ENCODE measurements at regions not wholly inside any gene's neighbourhood (a gene's known extent, or its start where the extent isn't known, plus 50 kb on each side); places are given as distances from the start of the nearest gene placed in this dataset.

- no peaks in the 10 kb centered on the region for H3K9me3 ChIP-seq
- H3K36me3 ChIP-seq, result no peaks in the 10 kb centered on the region
- H3K27ac ChIP-seq, result no peak overlapping the region
- no peaks in the 10 kb centered on the region for H3K27me3 ChIP-seq
- no peak overlapping the region for H3K4me3 ChIP-seq (ENCODE audit: low read depth in 1 of 2, low read length in 1 of 2)
- TF ChIP-seq CTCF (IDR thresholded peaks at IDR 0.05), result no peak
- no peaks in the 10 kb centered on the region for H3K4me1 ChIP-seq (ENCODE audit: control insufficient read depth in 1 of 2, insufficient read depth in 1 of 2, low read depth in 1 of 2, low read length in 1 of 2)
Observed at GRCh38 chr9:20078246-20078645, 289.4 kb upstream of the SLC24A2 start.

DNA sequence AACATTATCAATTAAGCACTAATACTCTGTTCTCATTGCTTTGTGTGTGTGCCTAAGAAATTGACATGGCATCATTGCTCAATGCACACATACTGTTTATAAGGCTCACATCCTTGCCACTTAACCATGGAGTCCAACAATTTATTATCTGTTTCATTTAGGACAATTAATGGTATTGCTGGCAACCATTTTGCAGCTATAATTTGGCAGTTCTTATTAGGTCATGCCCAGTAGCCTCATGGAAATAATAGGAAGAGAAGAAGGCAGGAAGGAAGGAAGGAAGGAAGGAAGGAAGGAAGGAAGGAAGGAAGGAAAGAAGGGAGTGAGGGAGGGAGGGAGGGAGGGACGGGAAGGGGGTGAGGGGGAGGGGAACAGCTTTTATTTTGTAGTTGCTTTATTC lies 285.5 kb upstream of the SLC24A2 start:
- no peaks in the 10 kb centered on the region for H3K27me3 ChIP-seq
- H3K4me3 ChIP-seq (ENCODE audit: low read depth in 1 of 2, low read length in 1 of 2), result no peak overlapping the region
- no peak for TF ChIP-seq CTCF (IDR thresholded peaks at IDR 0.05)
- H3K4me1 ChIP-seq (ENCODE audit: control insufficient read depth in 1 of 2, insufficient read depth in 1 of 2, low read depth in 1 of 2, low read length in 1 of 2), result no peaks in the 10 kb centered on the region
- H3K36me3 ChIP-seq, result no peaks in the 10 kb centered on the region
- no peaks in the 10 kb centered on the region for H3K9me3 ChIP-seq
- H3K27ac ChIP-seq, result no peak overlapping the region

GRCh38 chr9:20070336-20070735 lies 281.5 kb upstream of the SLC24A2 start:
- TF ChIP-seq CTCF (IDR thresholded peaks at IDR 0.05), result no peak
- Histone ChIP-seq H3K4me3 (ENCODE audit: low read depth in 1 of 2, low read length in 1 of 2) (no peak overlapping the region), H3K36me3 (no peaks in the 10 kb centered on the region), H3K4me1 (ENCODE audit: control insufficient read depth in 1 of 2, insufficient read depth in 1 of 2, low read depth in 1 of 2, low read length in 1 of 2) (no peaks in the 10 kb centered on the region), H3K27ac (no peak overlapping the region), H3K9me3 (no peaks in the 10 kb centered on the region), H3K27me3 (no peaks in the 10 kb centered on the region)

DNA sequence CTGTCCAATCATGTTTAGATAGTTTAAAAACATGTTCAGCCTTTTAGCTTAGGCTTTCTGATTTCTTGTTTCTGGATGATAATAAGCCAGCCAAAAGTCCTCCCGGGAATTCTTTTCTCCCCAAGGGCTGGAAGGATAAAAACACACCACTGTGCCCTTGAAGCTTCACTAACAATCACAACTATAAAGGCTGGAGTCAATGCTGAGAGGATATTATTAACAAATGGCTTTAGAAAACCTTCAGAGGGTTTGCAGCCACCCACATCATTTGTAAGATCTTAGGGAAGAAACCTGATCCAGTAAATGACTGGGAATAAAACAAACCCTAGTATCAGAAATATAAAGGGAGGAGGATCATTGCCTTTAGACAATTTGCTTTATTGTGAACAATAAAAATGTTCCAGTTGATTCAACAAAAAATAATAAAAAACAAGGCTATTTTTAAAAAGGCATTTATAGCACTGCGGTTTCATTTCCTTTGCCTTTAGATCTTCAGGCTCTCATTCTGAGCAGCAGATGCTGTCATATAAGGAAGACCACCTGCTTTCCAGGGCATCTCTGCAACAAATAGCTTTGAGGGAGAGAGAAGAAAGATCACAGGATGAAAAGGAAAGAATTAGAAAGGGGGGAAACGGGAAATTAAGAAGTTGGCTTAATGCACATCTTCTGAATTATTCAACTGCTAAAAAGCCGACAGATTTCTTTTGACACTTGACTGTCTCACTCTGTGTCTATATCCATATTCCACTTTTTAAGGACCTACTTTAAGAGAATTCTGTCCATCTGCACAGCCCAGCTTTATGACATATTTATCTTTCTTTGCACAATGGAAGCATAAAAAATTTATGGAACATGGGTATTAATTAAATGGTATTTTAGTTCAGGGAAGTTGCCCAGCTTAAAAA lies 277.2 kb upstream of the SLC24A2 start:
- no peak overlapping the region for H3K27ac ChIP-seq
- no peaks in the 10 kb centered on the region for H3K36me3 ChIP-seq
- no peaks in the 10 kb centered on the region for H3K27me3 ChIP-seq
- H3K4me1 ChIP-seq (ENCODE audit: control insufficient read depth in 1 of 2, insufficient read depth in 1 of 2, low read depth in 1 of 2, low read length in 1 of 2), result no peaks in the 10 kb centered on the region
- no peak overlapping the region for H3K4me3 ChIP-seq (ENCODE audit: low read depth in 1 of 2, low read length in 1 of 2)
- TF ChIP-seq CTCF (IDR thresholded peaks at IDR 0.05), result no peak
- no peaks in the 10 kb centered on the region for H3K9me3 ChIP-seq

DNA sequence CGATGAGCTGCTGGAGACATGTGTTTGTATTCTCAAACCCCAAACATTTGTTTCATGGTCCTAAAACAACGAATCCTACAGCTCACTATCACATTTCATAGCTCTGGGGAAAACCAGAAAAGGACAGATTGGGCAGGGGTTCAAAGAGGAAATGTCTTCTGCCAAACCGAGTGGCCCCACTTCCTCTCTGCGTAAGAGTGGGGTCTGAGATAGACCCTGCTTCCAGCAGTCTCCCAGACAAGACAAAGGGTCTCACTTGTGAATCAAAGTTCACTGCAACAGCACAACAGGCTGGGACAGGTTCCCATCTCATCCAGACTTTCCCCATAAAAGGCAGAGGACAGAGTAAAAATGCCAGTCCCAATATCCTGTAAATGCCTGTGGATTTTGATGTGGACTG lies 276.2 kb upstream of the SLC24A2 start:
- TF ChIP-seq CTCF (IDR thresholded peaks at IDR 0.05), result no peak
- no peak overlapping the region for H3K4me3 ChIP-seq (ENCODE audit: low read depth in 1 of 2, low read length in 1 of 2)
- no peaks in the 10 kb centered on the region for H3K4me1 ChIP-seq (ENCODE audit: control insufficient read depth in 1 of 2, insufficient read depth in 1 of 2, low read depth in 1 of 2, low read length in 1 of 2)
- no peak overlapping the region for H3K27ac ChIP-seq
- H3K27me3 ChIP-seq, result no peaks in the 10 kb centered on the region
- no peaks in the 10 kb centered on the region for H3K9me3 ChIP-seq
- H3K36me3 ChIP-seq, result no peaks in the 10 kb centered on the region
